GM12878 (cell line): ENCODE measurements at regions not wholly inside any gene's neighbourhood (a gene's known extent, or its start where the extent isn't known, plus 50 kb on each side); places are given as distances from the start of the nearest gene placed in this dataset.

Source experiments
- ATAC-seq: fragments of 200-7000 bp; cut with Tn5 transposase; 3 replicates; pipeline ENCODE4 v1.9.1; 2020; ENCODE audit warnings: mild to moderate bottlenecking, moderate library complexity
- BruUV-seq: library from RNA; stranded (reverse); fragments of 400-500 nt; replicated peaks from 2 replicates; lab custom pipeline; 2021; lab: Mats Ljungman, UMichigan
- CTCF ChIA-PET: fragments of 300-600 bp; sonication (Branson Sonifier 250); formaldehyde crosslinking; extraction: SDS; loops from one replicate; lab custom pipeline; 2021; ENCODE audit warnings: inconsistent platforms; lab: Yijun Ruan, JAX
- POLR2A ChIA-PET: fragments of 350-600 bp; formaldehyde crosslinking; extraction: SDS; loops from one replicate; lab custom pipeline; 2021; ENCODE audit warnings: inconsistent platforms; lab: Charles Lee
- RAD21 ChIA-PET: fragments of 300-600 bp; sonication (Branson Sonifier 250); formaldehyde crosslinking; loops from one replicate; lab custom pipeline; 2023; ENCODE audit warnings: antibody characterized with exemption; ENCODE audit not compliant: unreplicated experiment; lab: Charles Lee
- SMC1A ChIA-PET: fragments of 300-600 bp; sonication (Branson Sonifier 250); formaldehyde crosslinking; loops from one replicate; lab custom pipeline; 2023; ENCODE audit not compliant: unreplicated experiment, uncharacterized antibody; lab: Charles Lee
- DNase-seq: peaks from one replicate; pipeline ENCODE4 v3.0.0-alpha.2; 2011; ENCODE audit warnings: low read depth, low spot score
- FAIRE-seq: peaks from 3 replicates; lab custom pipeline; 2011; peaks lifted over from hg19 to GRCh38; lab: Jason Lieb, UNC
- H2AFZ ChIP-seq: 2 replicates; pipeline ENCODE4 v1.6.0; 2011; ENCODE audit warnings: low read depth, low read length, control low read depth; ENCODE audit not compliant: control insufficient read depth
- H3K27ac ChIP-seq: 2 replicates; pipeline ENCODE4 v1.5.1; 2011; ENCODE audit warnings: control low read depth; ENCODE audit not compliant: control insufficient read depth, insufficient read depth
- H3K27me3 ChIP-seq, 2 experiments: replicated peaks in 1 of 2; 2 replicates each; pipeline versions ENCODE4 v1.6.0 to v1.6.1; 2011; ENCODE audit warnings: low read length in 1 of 2; ENCODE audit not compliant: control insufficient read depth in 2 of 2, insufficient read depth in 2 of 2
- H3K36me3 ChIP-seq, 2 experiments: 2 replicates each; pipeline ENCODE4 v1.5.1; 2011; ENCODE audit warnings: low read length in 1 of 2; ENCODE audit not compliant: control insufficient read depth in 2 of 2, insufficient read depth in 2 of 2
- H3K4me1 ChIP-seq: 2 replicates; pipeline ENCODE4 v1.6.1; 2011; ENCODE audit warnings: mild to moderate bottlenecking, low read length, moderate library complexity, mixed read lengths; ENCODE audit not compliant: control insufficient read depth, insufficient read depth
- H3K4me2 ChIP-seq: 2 replicates; pipeline ENCODE4 v1.6.0; 2011; ENCODE audit warnings: control low read depth; ENCODE audit not compliant: control insufficient read depth, insufficient read depth
- H3K4me3 ChIP-seq: fragments of 200-600 bp; sonication (generic); 2 replicates; pipeline ENCODE4 v1.5.1; 2016
- H3K79me2 ChIP-seq: 2 replicates; pipeline ENCODE4 v1.6.0; 2011; ENCODE audit warnings: low read length; ENCODE audit not compliant: control insufficient read depth, insufficient read depth
- H3K9ac ChIP-seq: 2 replicates; pipeline ENCODE4 v1.8.0; 2011; ENCODE audit warnings: low read length, control low read depth, mixed read lengths; ENCODE audit not compliant: control insufficient read depth, insufficient read depth
- H3K9me3 ChIP-seq: replicated peaks from 3 replicates; pipeline ENCODE4 v1.5.1; 2011; ENCODE audit warnings: mild to moderate bottlenecking, low read length; ENCODE audit not compliant: control insufficient read depth, insufficient read depth
- H4K20me1 ChIP-seq: 2 replicates; pipeline ENCODE4 v1.6.0; 2011; ENCODE audit not compliant: control insufficient read depth, insufficient read depth
- BACH1 ChIP-seq: fragments of 450-650 bp; IDR thresholded peaks from 2 replicates; pipeline ENCODE4 v1.6.1; 2017; ENCODE audit warnings: mild to moderate bottlenecking, borderline replicate concordance
- HSF1 ChIP-seq: fragments of 150-350 bp; IDR thresholded peaks from 2 replicates; pipeline ENCODE4 v1.6.1; 2014; ENCODE audit warnings: mild to moderate bottlenecking, low read depth, low read length
- POLR2AphosphoS2 ChIP-seq: IDR thresholded peaks from 2 replicates; pipeline ENCODE4 v1.6.1; 2011; ENCODE audit warnings: low read depth, mild to moderate bottlenecking, low read length, improper control_type of control experiment, moderate library complexity
- PRDM15 ChIP-seq: fragments of 450-650 bp; formaldehyde crosslinking; IDR thresholded peaks from 2 replicates; pipeline ENCODE4 v1.4.0; 2020; ENCODE audit warnings: mild to moderate bottlenecking, moderate library complexity
- RCOR1 ChIP-seq: conservative IDR thresholded peaks from 2 replicates; pipeline ENCODE4 v1.6.1; 2012; ENCODE audit warnings: low read depth, low read length, improper control_type of control experiment
- SKIL ChIP-seq: fragments of 450-650 bp; IDR thresholded peaks from 2 replicates; pipeline ENCODE4 v1.6.1; 2017; ENCODE audit warnings: mild to moderate bottlenecking, low read depth, inconsistent platforms; ENCODE audit not compliant: poor library complexity, severe bottlenecking
- STAT3 ChIP-seq: IDR thresholded peaks from 2 replicates; pipeline ENCODE4 v1.6.1; 2011; ENCODE audit warnings: low read depth, low read length, improper control_type of control experiment
- WGBS: methylation state at CpG from one replicate; pipeline ENCODE4 v1.1.6; 2016; ENCODE audit warnings: low lambda C conversion rate; ENCODE audit not compliant: insufficient replicate concordance, insufficient coverage; ENCODE audit errors: missing lambda C conversion rate; 5-methylcytosine and 5-hydroxymethylcytosine counted together
- in situ Hi-C: fragments of 300-500 bp; cut with MboI; formaldehyde crosslinking; loops from 9 replicates; pipeline ENCODE4 v1.14.3; 2018; ENCODE audit warnings: mixed read lengths
- intact Hi-C: fragments of 100-400 bp; cut with micrococcal nuclease; formaldehyde crosslinking; loops from one replicate; pipeline ENCODE4 v1.14.2; 2022; ENCODE audit not compliant: unreplicated experiment

GRCh38 chr4:147334478-147334877 lies 146.4 kb upstream of the EDNRA start:
- no peak for FAIRE-seq
- ATAC-seq: no peak
- Histone ChIP-seq H3K4me2 (no peak overlapping the region), H2AFZ (no peak overlapping the region), H3K27me3 (no peaks in the 10 kb centered on the region), H4K20me1 (no peaks in the 10 kb centered on the region), H3K4me3 (no peak overlapping the region), H3K9me3 (no peaks in the 10 kb centered on the region), H3K27ac (no peak overlapping the region), H3K9ac (no peak overlapping the region), H3K4me1 (no peaks in the 10 kb centered on the region), H3K79me2 (no peaks in the 10 kb centered on the region), H3K36me3 (no peaks in the 10 kb centered on the region)
- POLR2A ChIA-PET: no interaction called here
- TF ChIP-seq RCOR1 (no peak), PRDM15 (no peak), SKIL (no peak), STAT3 (no peak), HSF1 (no peak), POLR2AphosphoS2 (no peak), BACH1 (no peak)
- no TSS peak for BruUV-seq
- RAD21 ChIA-PET: no interaction called here
- CTCF ChIA-PET: no interaction called here
- WGBS: 6% methylated on average over 1 of the region's 1 CpG
- no peak for DNase-seq
- SMC1A ChIA-PET: no interaction called here
- in situ Hi-C loops (no loop called here), intact Hi-C loops (no loop called here)
